GM12891 (cell line): ENCODE measurements at regions not wholly inside any gene's neighbourhood (a gene's known extent, or its start where the extent isn't known, plus 50 kb on each side); places are given as distances from the start of the nearest gene placed in this dataset.

Source experiments
- PAX5 ChIP-seq: IDR thresholded peaks from 2 replicates; pipeline ENCODE4 v1.6.1; 2011; ENCODE audit warnings: low read length, moderate library complexity, mild to moderate bottlenecking; ENCODE audit not compliant: insufficient read depth, severe bottlenecking
- POLR2A ChIP-seq: IDR thresholded peaks from 2 replicates; pipeline ENCODE4 v1.6.1; 2011; ENCODE audit warnings: low read depth, low read length, control low read depth
- POLR2AphosphoS5 ChIP-seq: IDR thresholded peaks from 2 replicates; pipeline ENCODE4 v1.6.1; 2011; ENCODE audit warnings: low read depth, low read length, control low read depth
- SPI1 ChIP-seq: IDR thresholded peaks from 2 replicates; pipeline ENCODE4 v1.6.1; 2011; ENCODE audit warnings: low read depth, low read length, control low read depth
- TAF1 ChIP-seq: IDR thresholded peaks from 2 replicates; pipeline ENCODE4 v1.6.1; 2011; ENCODE audit warnings: low read depth, low read length, control low read depth

- TF ChIP-seq POLR2AphosphoS5: no peak
- no peak for TF ChIP-seq POLR2A
- TF ChIP-seq TAF1: no peak
- no peak for TF ChIP-seq PAX5
- TF ChIP-seq SPI1: no peak
Observed at GRCh38 chr6:88473589-88473988, 307.4 kb upstream of the CNR1 start.
